Stimulated activated CD8-positive, alpha-beta memory T cell treated with anti-CD3 and anti-CD28 coated beads, Interleukin-12 subunit alpha, Interleukin-12 subunit beta, amount 100 ng/mL, for 24 hours (primary cell): ENCODE measurements at regions not wholly inside any gene's neighbourhood (a gene's known extent, or its start where the extent isn't known, plus 50 kb on each side); places are given as distances from the start of the nearest gene placed in this dataset.
"Not testable (repeated sequence)": the region's sequence is repeated elsewhere in the genome, so short reads cannot be mapped to it uniquely, and the experiment has no call there.

Experiments used
- DNase-seq: peaks from one replicate; pipeline ENCODE4 v3.0.0-alpha.2; 2020; ENCODE audit errors: extremely low read depth

DNA sequence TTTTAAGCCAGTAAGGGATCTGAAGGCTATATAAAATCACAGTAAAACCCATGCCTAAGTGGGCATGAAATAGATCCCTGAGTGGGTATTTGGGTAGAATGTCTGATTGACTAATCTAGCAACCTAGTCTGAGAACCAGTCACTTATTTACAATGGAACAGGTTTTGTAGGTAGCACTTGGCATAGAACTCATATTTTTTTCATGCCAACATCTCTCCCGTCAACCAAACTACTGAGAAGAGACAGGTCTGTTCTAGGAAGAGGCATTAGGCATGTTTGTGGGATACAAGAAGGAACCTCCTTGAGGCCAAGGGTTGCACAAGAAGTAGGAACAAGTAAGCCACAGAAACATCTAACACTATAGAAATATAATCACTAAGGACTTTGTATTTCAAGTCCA is 840.4 kb upstream of the TENM4 start:
- no peak for DNase-seq

DNA sequence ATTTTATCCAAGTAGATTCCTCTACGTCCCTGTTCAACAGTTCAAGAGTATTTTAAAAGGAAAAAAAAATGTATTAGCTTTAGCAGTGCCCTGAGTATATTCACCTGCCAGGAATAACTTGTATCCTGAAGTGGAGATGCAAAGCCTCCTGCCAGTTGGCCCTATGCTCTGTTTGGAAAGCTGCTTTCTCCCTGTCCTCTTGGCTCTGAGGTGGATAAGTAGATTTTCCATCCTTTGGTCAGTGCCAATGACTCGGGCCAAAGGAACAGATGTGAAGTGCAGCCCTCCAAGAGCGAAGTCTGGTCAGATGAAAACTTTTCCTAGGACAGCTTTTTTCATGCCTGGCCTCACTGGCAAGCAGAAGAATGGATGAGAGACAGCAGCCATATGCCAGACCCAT is 839.9 kb upstream of the TENM4 start:
- no peak for DNase-seq

DNA sequence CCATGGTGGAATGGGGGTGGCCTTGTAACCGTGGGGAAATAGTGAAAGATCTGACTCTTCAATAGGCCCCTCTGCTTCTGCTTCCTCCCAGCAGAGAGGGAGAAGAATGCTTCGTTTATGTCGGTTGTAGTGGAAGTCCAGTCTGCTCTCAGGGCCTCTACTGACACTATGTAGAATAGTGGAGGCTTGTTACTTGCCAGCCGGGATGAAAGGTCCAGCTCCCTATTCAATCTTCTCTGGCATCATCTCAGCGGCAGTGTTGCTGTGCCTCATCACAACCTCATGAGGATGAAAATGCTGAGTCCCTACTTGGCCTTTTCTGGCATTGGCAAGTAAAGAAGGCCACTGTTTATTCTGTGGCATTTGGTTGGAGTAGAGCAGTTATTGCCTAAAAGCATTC is 820.9 kb upstream of the TENM4 start:
- no peak for DNase-seq

DNA sequence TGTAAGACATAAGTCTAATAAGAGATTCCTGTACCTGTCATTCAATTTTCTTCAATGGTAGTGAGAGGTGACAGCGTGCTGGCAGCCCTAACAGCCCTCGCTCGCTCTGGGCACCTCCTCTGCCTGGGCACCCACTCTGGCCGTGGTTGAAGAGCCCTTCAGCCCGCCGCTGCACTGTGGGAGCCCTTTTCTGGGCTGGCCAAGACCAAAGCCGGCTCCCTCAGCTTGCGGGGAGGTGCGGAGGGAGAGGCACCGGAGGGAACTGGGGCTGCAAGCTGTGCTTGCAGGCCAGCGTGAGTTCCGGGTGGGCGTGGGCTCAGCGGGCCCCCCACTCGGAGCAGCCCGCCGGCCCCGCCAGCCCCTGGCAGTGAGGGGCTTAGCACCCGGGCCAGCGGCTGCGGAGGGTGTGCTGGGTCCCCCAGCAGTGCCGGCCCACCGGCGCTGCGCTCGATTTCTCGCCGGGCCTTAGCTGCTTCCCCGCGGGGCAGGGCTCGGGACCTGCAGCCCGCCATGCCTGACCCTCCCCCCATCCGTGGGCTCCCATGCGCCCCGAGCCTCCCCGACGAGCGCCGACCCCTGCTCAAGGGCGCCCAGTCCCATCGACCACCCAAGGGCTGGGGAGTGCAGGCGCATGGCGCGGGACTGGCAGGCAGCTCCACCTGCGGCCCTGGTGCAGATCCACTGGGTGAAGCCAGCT is 816.6 kb upstream of the TENM4 start:
- DNase-seq = not testable (repeated sequence)

DNA sequence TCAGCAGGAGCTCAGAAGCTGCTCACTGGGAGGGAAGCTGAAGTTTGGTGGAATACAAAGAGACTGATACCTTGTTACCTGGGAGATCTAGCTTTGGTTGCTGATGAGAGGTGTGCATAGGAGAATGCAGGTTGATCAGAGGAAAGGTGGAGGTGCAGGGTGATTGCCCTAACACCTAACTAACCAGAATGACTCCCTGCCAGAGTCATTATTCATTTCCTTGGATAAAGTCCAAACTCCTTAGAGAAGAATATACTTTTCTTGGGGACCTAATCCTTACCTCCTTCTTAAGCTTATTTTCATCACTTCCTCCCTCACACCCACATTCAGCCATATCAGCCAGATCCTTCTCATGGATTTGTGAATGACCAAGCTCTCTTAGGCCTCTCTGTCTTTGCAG is 814.2 kb upstream of the TENM4 start:
- DNase-seq = no peak

DNA sequence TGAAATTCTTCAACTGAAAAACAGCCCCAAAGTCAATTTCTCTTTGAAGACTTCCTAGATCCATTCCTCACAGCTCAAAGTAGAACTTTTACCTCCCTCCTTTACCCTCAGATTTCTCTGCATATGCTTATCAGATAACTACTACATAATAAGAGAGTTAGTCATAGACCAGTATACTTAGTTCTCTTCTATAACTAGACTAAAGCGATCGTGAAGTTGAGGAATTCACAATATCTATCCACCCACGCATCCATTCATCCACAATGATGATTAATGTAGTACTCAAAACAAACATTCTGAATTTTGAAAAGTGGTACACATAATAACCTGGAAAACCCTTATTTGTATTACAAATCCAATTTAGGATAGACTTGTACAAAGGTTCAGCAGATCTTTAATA is 800.9 kb upstream of the TENM4 start:
- DNase-seq = no peak

DNA sequence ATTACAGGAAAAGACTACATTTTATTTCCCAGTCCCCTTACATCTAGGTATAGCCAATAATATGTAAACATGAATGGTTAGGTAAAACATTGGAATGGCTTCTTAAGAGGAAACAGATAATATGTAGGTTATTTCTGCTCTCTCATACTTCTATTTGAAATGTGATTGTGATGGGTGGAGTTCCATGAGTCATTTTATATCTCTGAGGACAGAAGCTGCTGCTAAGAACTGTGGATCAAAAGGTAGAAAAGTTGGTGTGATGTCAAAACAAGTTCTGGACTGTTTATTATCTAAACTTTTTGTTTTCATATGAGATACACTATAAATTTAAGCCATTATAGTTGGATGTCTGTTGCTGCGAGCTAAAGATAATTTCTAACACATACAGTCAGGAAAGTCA is 799.4 kb upstream of the TENM4 start:
- DNase-seq = no peak

DNA sequence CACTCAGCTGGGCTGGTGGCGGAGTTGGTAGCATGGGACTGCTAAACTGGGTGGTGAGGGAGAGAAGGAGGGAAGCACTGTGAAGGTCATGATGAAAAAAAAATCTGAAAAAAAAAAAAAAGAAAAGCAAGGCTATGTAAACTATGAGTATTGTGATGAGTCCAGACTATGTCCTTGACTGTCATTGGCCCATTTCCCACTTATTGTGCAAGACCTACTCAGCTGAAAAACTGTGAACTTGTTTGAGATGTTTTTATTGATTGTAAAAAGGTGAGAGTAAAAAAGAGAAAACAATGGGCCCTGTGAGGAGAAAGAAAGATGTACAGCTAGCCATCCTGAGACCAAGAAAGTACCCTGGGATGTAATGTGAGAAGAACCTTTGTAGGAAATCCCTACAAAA is 798.4 kb upstream of the TENM4 start:
- DNase-seq = no peak

DNA sequence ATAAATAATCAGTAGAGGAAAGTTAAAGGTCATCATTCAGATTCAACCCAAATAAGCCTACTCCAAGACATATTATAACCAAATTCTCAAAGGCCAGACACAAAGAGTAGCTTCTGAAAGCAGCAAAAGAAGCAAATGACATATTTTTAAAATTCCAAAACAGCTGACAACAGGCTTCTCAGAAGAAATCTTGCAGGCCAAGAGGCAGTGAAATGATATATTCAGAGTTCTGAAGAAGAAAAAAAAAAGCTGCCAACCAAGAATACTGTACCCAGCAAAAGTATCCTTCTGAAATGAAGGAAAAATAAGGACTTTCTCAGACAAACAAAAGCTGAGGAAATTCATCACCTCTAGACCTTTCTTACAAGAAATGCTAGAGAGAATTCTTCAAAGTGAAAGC is 787.1 kb upstream of the TENM4 start:
- DNase-seq = no peak

DNA sequence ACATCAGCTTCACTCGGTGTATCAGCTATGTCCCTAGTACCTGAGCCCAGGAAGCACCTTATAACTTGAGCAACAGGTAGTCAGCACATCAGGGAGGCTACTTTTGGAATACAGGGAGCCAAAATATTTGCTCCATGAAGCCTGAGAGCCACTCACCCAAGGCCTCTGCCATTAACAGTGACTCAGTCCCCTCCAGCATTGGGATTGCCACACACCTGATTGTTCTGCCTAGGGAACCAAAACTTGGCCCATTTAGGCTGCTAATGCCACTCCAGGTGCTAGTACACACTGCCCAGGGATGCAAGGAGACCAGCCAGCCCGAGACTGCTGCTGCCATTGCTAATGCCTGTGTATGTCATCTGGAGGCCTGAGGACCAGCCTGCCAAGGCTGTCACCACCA is 773.6 kb upstream of the TENM4 start:
- no peak for DNase-seq

DNA sequence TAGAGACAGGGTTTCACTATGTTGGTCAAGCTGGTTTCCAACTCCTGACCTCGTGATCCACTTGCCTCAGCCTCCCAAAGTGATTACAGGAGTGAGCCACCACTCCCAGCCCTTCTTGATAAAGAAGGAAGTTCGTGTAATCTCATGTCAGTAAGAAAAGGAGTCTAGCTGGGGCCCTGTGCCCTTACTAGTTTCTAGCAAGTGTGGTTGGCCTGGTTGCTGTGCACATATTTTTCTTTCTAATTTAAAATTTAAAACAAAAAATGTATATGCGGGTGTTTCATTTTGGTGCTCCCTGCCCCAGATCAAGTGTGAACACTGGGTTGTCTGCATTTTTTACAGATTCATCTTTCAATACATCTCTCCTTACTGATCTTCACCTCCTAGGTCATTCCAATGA is 770.8 kb upstream of the TENM4 start:
- no peak for DNase-seq

DNA sequence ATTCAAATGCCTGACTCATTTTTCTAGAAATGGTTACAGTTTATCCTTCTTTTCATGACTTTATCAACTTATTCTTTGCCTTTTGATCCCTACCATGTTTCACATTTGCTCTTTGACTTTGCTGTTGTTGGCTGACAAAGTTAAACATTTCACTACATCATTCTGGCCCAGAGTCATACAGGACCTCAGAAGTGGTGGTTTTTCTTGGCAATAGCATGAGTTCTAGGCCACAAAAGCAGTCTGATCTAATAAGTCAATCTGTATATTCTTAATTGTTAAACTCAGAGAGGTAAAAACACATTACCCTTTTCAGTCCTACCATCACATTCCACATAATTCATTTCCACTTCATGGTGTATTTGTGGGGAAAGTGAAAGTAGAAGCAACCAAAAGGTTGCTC is 763.2 kb upstream of the TENM4 start:
- no peak for DNase-seq

DNA sequence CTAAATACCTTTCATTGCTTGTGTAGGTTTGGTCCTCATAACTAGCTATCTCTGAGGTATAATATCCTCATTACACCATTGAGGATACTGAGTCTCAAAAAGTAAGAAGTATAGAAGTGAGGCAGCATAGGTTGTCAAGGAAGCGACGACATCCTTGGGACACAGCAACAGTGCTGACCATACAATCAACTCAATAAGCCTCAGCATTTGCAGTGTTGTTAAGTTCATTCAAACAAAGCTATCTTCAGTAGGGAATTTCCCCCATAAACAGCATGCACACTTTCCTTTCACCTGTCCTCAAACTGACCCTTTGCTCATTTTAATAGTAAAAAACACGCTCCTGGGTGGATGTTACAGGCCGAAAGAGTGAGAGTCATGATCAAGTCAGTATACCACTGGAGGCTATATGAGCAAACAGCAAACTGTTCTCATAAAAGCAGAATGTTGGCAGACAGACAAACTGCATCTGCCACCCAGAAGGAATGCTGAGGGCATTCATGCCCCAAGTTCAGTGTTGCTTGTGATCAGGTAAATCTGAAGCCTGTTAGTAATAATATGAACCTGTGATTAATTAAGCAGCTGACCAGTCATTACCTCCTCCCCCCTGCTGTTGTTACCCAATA is 756.2 kb upstream of the TENM4 start:
- DNase-seq = no peak

DNA sequence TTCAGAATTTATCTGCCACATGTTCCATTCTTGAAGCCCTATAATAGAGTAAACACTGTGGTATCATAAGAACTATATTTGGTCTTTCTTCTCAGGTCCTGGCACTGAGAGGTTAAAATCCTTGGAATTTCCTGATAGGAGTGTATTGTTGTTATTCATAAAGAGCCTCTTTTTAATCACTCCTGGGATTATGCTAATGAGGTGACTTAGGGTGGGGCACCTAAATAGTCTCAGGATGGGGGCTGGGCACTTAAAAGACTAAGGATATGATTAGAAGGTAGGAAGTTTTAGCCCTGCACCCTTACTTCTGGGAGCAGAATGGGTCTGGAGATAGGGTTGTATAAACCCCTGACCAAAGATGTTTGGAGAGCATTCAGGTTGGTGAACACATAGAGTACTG is 755.2 kb upstream of the TENM4 start:
- no peak for DNase-seq

DNA sequence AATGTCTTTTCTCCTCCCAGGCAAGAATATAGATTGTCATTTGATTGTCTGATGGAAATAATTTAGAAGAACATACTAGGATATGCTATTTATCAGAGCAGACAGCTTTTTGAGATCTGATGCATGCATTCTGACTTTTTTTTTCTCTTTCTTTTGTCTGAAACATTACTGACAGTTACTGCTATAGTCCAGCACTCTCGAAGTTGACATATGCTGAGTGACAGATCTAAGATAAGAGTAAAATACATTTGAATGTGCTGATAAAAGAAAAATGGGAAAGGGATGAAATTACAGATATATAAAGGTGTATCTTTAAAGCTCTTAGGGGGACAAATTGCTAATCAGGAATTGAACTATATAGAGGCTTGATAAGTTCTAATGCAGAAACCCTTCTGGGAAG is 753.8 kb upstream of the TENM4 start:
- DNase-seq = no peak

DNA sequence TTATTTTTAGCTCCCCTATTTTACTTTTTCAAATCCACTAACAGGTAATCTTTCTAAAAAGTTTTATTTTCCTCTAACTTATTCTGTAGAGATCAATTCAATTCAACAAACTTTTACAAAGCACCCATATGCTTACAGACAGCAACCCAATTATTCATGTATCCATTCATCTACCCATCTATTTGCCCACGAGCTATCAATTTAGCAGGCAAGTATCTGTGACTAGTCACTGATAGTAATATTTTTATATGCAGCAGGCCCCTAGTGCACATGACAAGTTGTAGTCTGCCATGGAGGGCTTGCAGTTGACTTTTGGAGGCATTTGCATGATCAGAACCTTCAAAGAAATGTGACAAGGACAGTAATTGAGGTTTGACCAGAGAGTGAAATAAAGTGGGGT is 753.2 kb upstream of the TENM4 start:
- DNase-seq = no peak

DNA sequence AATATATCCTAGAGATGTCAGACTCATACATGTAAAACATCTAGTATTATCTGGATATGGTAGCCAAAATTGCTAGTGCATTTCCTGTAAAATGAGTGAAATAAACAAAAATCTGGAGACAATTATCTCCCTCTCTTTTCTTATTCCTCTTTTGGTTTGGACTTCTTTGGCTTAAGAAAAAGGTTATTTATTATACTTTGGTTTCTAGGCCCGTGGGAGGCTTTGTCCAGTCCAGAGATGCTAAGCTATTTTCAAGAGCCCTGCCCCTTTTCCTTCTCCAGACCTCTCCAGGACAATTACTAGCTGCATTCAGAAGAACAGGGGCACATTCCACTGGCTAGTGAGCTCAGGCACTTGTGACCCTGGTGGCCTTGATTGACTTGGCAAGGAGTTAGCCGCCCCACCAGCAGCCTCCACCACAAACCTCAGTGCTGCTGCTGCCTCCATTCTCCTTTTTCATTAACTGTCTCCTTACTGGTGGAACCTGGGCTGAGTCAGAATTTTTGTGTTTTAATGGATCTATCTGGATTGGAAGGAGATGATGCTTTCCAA is 747.3 kb upstream of the TENM4 start:
- no peak for DNase-seq

DNA sequence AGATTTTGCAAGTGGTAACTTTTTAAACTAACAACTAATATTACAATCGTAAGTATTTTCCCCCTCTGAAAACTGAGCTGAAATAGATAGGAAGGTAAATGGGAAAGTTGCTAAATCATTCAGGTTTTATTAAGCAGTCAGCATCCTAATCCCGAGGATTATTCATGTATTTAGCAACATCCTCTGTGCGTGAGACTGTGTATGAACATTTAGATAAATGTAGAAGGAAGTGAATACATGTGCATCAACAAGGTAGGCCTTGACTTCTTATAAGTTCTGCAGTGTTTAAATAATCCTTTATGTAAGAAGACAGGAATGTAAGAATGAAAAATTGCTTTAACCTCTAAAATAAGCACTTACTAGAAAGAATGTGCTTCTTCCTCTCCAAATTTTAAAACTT is 745.9 kb upstream of the TENM4 start:
- no peak for DNase-seq

DNA sequence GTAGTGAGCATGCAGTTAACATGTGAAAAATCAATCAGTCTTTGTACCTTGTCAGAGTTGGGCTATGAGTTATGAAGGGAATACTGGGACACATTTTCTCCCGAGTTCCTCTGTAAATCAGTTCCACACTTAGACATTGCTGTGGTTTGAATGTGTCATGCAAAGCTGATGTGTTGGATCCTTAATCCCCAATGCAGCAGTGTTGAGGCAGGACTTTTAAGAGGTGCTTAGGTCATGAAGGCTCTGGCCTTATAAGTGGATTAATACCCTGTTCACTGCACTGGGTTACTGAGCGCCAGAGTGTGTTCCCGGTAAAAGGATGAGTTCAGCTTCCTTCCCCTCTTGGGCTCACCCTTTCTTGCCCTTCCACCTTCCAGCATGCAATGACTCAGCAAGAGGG is 742.1 kb upstream of the TENM4 start:
- no peak for DNase-seq

DNA sequence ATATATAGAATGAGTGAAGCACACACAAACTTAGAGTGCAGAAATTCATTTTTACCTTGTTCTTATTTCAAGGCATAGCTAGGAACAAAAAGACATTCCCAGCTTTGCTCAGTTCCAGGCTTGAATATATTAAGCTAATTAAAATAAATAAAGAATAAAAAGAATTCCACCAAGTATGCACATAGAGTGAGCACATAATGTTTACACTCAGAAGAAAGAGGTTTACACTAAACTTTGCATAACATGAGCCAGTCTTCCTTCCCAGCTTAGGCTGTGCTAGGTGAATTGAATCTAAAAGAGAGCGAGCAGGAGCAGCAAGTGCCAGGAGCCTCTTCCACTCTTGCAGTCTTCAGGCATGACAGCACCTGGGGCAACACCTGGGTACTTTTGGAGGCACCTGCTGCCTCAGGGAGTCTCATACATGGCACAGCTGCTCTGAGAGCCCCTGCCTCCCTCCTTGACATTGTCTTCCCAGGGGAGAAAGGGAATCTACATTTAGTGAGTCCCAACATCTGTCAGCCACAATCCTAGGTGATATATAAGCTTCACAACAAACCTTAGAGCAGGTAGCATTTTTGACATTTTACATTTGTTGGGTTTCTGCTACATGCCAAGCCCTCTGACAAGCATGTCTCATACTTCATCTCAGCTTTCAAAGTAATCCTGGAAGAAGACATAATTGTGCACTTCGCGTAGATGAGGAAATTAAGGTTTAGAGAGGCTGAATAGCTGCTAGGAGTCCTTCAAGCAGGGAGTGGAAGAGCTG is 732.7 kb upstream of the TENM4 start:
- DNase-seq = no peak

DNA sequence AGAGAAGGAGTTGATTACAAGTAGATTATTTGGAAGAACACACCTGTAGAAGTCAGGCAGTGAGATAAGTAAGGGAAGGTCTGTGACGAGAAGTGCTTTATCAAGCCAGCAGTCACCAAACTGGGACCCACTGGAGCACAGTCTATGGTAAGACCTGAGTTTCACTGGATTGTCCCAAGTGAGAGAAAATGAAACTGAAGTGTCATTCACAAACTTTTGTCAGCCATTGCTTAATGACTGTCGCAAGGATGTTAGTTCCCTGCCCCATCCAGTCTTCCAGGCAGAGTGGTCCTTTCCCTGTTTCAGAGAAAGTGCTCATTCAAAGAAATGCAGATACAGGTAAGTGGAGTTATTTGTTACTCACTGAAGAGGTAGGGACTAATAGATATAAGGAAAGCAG is 728.0 kb upstream of the TENM4 start:
- DNase-seq = no peak

DNA sequence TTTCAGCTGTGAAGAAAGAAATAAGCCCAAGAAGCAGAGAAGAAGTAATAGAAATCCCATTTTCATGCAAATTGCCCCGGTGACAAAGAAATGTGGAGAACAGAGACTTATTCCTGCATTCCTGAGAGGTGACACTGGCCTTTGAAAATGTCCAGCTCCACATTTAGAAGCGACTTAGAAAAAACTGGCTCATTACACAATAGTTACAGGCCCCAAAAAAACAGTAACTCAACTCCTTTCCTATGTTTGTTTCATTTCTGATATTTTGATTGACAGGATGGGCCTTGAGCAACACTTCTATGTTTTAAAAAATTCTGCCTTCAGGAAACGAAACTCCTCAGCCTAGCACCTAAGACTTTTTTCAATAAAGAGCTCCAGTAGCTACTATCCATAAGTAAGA is 726.9 kb upstream of the TENM4 start:
- no peak for DNase-seq

DNA sequence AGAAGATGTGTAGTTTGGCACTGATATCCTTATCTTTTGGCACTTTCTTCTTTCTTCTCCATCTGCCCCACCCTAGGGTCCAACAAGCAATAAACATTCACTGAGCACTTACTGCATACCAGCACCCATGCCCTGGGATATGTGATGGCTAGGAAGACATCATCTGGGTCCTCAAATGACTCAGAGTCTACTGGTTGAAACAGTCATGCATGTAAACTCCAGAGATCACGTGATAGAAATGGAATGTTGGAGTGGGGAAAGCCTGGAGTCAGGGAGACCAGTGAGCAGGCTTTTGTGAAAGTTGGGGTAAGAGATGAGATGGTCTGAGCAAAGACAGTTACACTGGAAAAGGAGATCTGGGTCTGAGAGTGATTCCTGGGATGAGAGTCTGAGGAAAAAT is 724.9 kb upstream of the TENM4 start:
- DNase-seq = no peak
